B cell (primary cell): ENCODE measurements at regions not wholly inside any gene's neighbourhood (a gene's known extent, or its start where the extent isn't known, plus 50 kb on each side); places are given as distances from the start of the nearest gene placed in this dataset.

Experiments
- EZH2 ChIP-seq: IDR thresholded peaks from 2 replicates; pipeline ENCODE4 v1.6.1; 2012; ENCODE audit warnings: borderline replicate concordance, low read depth, mild to moderate bottlenecking, moderate library complexity, low read length; ENCODE audit not compliant: insufficient read depth, poor library complexity, severe bottlenecking
- TF ChIP-seq, protein P1 (sequence below): fragments of 200-600 bp; IDR thresholded peaks from one replicate; pipeline ENCODE4 v1.8.0; 2022; ENCODE audit warnings: antibody characterized with exemption, mild to moderate bottlenecking

DNA sequence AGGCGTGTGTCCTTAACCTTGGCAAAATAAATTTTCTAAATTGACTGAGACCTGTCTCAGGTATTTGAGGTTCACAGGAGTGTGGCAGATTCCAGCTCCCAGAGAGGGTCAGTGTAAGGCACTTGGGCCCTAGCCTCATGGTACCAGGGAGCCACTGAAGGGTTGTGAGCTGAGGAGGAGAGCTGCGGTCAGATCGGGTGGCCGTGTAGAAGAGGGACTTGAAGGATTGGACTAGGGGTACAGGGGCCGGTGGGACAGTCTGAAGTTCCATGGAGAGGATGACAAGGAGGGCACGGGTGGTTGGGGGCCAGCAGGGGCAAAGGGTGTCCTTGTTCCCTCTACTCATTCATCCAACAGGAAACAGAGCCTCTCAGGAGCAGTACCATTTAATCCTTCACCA, 327.0 kb upstream of the HS6ST1 start:
- TF ChIP-seq, protein P1, sequence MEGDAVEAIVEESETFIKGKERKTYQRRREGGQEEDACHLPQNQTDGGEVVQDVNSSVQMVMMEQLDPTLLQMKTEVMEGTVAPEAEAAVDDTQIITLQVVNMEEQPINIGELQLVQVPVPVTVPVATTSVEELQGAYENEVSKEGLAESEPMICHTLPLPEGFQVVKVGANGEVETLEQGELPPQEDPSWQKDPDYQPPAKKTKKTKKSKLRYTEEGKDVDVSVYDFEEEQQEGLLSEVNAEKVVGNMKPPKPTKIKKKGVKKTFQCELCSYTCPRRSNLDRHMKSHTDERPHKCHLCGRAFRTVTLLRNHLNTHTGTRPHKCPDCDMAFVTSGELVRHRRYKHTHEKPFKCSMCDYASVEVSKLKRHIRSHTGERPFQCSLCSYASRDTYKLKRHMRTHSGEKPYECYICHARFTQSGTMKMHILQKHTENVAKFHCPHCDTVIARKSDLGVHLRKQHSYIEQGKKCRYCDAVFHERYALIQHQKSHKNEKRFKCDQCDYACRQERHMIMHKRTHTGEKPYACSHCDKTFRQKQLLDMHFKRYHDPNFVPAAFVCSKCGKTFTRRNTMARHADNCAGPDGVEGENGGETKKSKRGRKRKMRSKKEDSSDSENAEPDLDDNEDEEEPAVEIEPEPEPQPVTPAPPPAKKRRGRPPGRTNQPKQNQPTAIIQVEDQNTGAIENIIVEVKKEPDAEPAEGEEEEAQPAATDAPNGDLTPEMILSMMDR = no peak
- no peak for TF ChIP-seq EZH2
